Chondrocyte (in vitro differentiated cells): ENCODE measurements at regions not wholly inside any gene's neighbourhood (a gene's known extent, or its start where the extent isn't known, plus 50 kb on each side); places are given as distances from the start of the nearest gene placed in this dataset.

Source experiments
- DNase-seq: peaks from one replicate; pipeline ENCODE4 v3.0.0; 2021; ENCODE audit warnings: mixed read lengths, low spot score
- H3K27ac Mint-ChIP-seq: one replicate; pipeline ENCODE4 v1.8.0; 2021; ENCODE audit warnings: mild to moderate bottlenecking, moderate library complexity, mixed read lengths; ENCODE audit not compliant: unreplicated experiment
- H3K27me3 Mint-ChIP-seq: 2 replicates; pipeline ENCODE4 v1.8.0; 2021; ENCODE audit warnings: low read depth, mixed read lengths
- H3K36me3 Mint-ChIP-seq: 2 replicates; pipeline ENCODE4 v1.8.0; 2021; ENCODE audit warnings: low read depth, mixed read lengths
- H3K4me1 Mint-ChIP-seq: 2 replicates; pipeline ENCODE4 v1.8.0; 2021; ENCODE audit warnings: low read depth, mild to moderate bottlenecking, mixed read lengths
- H3K4me3 Mint-ChIP-seq: one replicate; pipeline ENCODE4 v1.8.0; 2021; ENCODE audit warnings: mild to moderate bottlenecking, moderate library complexity, mixed read lengths; ENCODE audit not compliant: unreplicated experiment
- H3K9me3 Mint-ChIP-seq: 2 replicates; pipeline ENCODE4 v1.8.0; 2021; ENCODE audit warnings: low read depth, mixed read lengths
- TF ChIP-seq, protein P1 (sequence below): fragments of 200-600 bp; sonication (generic); IDR thresholded peaks from 2 replicates; pipeline ENCODE4 v1.5.0; 2021; ENCODE audit warnings: antibody characterized with exemption, mild to moderate bottlenecking, moderate library complexity

DNA sequence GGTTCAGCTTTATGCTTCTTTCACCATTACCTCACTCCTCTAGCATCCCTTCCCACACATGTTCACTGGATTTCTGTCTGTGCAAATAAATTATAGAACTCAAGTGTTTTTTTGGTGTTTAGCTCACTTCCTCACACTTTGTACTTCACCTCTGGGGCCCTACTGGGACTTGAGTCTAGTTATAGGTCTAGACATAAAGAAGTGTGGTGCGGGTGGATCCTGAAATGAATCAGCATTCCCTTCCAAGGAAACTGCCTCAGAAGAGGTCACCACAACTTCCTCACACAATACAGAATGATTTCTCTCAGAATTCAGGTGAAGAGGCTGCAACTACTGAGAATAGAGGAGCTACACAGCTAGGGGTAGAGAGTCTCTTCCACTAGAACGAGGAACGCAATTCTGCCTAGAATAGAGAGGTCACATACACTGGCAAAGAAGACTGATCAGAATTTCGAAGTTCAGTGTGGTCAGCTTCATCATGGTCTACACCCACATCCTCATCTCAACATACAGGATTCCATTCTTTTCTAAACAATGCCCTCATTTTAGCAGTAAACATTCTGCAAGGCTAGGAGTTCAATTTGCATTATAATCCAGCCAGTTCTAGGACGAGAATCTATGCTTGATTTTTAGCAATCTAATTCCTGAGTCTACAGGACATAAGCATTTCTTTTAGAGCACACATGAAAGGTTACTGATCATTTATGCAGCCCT is 938.7 kb upstream of the PHF14 start:
- Mint-ChIP-seq H3K27ac (no peak overlapping the region), H3K27me3 (no peaks in the 10 kb centered on the region), H3K4me1 (no peaks in the 10 kb centered on the region), H3K36me3 (no peaks in the 10 kb centered on the region), H3K4me3 (no peak overlapping the region), H3K9me3 (no peaks in the 10 kb centered on the region)
- TF ChIP-seq, protein P1, sequence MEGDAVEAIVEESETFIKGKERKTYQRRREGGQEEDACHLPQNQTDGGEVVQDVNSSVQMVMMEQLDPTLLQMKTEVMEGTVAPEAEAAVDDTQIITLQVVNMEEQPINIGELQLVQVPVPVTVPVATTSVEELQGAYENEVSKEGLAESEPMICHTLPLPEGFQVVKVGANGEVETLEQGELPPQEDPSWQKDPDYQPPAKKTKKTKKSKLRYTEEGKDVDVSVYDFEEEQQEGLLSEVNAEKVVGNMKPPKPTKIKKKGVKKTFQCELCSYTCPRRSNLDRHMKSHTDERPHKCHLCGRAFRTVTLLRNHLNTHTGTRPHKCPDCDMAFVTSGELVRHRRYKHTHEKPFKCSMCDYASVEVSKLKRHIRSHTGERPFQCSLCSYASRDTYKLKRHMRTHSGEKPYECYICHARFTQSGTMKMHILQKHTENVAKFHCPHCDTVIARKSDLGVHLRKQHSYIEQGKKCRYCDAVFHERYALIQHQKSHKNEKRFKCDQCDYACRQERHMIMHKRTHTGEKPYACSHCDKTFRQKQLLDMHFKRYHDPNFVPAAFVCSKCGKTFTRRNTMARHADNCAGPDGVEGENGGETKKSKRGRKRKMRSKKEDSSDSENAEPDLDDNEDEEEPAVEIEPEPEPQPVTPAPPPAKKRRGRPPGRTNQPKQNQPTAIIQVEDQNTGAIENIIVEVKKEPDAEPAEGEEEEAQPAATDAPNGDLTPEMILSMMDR, result no peak
- DNase-seq, result no peak

- TF ChIP-seq, protein P1, result no peak
- Mint-ChIP-seq H3K9me3 (no peaks in the 10 kb centered on the region), H3K36me3 (no peaks in the 10 kb centered on the region), H3K27ac (no peak overlapping the region), H3K27me3 (no peaks in the 10 kb centered on the region), H3K4me1 (no peaks in the 10 kb centered on the region), H3K4me3 (no peak overlapping the region)
- no peak for DNase-seq
Measured at GRCh38 chr7:10036693-10037092, 937.0 kb upstream of the PHF14 start.

DNA sequence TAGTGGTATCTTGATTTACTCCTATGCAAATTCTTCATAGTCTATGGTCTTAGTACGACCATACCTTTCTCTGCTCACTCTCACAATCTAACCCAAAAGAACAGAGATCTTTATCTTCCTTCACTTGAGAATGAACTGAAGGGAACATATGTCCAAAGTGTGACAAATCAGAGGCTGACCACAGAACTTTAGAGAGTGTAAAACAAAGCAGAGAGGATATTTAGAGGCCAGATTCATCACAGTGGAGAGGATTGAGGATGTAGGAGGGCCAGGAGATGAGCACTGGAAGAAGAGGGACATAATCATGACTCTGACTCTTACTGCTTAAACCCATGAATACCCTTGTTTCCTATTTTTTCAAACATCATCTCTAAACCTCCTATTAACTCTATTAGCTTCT is 935.3 kb upstream of the PHF14 start:
- no peaks in the 10 kb centered on the region for H3K4me1 Mint-ChIP-seq
- H3K9me3 Mint-ChIP-seq, result no peaks in the 10 kb centered on the region
- H3K27ac Mint-ChIP-seq, result no peak overlapping the region
- no peak for DNase-seq
- TF ChIP-seq, protein P1, result no peak
- no peak overlapping the region for H3K4me3 Mint-ChIP-seq
- no peaks in the 10 kb centered on the region for H3K27me3 Mint-ChIP-seq
- H3K36me3 Mint-ChIP-seq, result no peaks in the 10 kb centered on the region

DNA sequence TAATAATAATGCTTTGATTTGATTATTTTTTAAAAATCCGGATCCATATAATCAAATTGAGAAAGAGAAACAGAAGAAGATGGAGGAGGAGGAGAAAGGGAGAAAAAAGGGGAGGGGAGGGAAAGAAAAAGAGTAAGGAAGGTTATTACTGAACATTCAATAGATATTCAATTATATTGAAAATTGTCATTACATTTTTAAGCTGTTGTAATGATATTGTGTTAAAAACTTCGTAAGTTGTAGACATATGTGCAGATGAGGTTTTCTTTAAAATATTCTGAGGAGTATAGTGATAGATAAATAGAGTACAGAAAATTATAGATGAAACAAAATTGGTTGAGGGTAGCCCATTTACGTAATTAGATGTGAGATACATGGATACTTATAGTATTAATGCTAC is 933.0 kb upstream of the PHF14 start:
- TF ChIP-seq, protein P1, result no peak
- no peaks in the 10 kb centered on the region for H3K9me3 Mint-ChIP-seq
- no peak for DNase-seq
- H3K4me3 Mint-ChIP-seq, result no peak overlapping the region
- no peaks in the 10 kb centered on the region for H3K36me3 Mint-ChIP-seq
- no peaks in the 10 kb centered on the region for H3K4me1 Mint-ChIP-seq
- no peak overlapping the region for H3K27ac Mint-ChIP-seq
- H3K27me3 Mint-ChIP-seq, result no peaks in the 10 kb centered on the region

DNA sequence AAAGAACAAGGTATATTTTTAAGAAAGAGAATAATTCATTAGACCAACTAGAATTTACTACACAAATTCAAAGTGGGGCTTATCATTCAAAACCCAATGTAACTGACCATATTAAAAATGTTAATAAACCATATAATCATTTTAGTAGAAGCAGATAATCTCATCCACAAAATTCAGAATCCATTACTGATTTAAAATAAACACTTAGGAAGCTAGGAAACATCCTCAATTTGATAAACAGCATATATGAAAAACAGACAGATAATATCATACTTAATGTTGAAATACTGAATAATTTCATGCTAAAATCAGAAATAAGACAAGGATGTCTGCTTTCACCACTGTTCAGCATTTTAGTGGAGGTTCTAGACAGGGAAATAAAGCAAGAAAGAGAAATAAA is 902.8 kb upstream of the PHF14 start:
- no peak for DNase-seq
- TF ChIP-seq, protein P1, result no peak
- Mint-ChIP-seq H3K27ac (no peak overlapping the region), H3K4me1 (no peaks in the 10 kb centered on the region), H3K9me3 (peaks cover 6% of the 10 kb centered on the region), H3K4me3 (no peak overlapping the region), H3K36me3 (no peaks in the 10 kb centered on the region), H3K27me3 (no peaks in the 10 kb centered on the region)
